ENCODE measurements at regions not wholly inside any gene's neighbourhood (a gene's known extent, or its start where the extent isn't known, plus 50 kb on each side); places are given as distances from the start of the nearest gene placed in this dataset.
"Not testable (repeated sequence)": the region's sequence is repeated elsewhere in the genome, so short reads cannot be mapped to it uniquely, and the experiment has no call there.

- DNase-seq = no peak
Measured at GRCh38 chr2:7841751-7842150, 840.1 kb upstream of the ID2 start.

- peak in 1 of 3 donors; percentile 14 for DNase-seq
Measured at GRCh38 chr2:7844414-7844965, 837.4 kb upstream of the ID2 start.

GRCh38 chr2:7845332-7845731, 836.5 kb upstream of the ID2 start:
- peak; percentile 6 to 94 (median 17) for DNase-seq

GRCh38 chr2:7846607-7847006, 835.2 kb upstream of the ID2 start:
- no peak for DNase-seq

GRCh38 chr2:7847321-7847720, 834.5 kb upstream of the ID2 start:
- no peak for DNase-seq

GRCh38 chr2:7849027-7849426, 832.8 kb upstream of the ID2 start:
- no peak for DNase-seq

- DNase-seq = no peak
Measured at GRCh38 chr2:7849531-7849930, 832.3 kb upstream of the ID2 start.

GRCh38 chr2:7852546-7852945, 829.3 kb upstream of the ID2 start:
- no peak for DNase-seq

GRCh38 chr2:7857904-7858303, 824.0 kb upstream of the ID2 start:
- DNase-seq = peak in 1 of 3 donors; percentile 83

- no peak for DNase-seq
Measured at GRCh38 chr2:7858624-7859023, 823.2 kb upstream of the ID2 start.

GRCh38 chr2:7860693-7861092, 821.2 kb upstream of the ID2 start:
- DNase-seq = no peak

GRCh38 chr2:7861910-7862702, 819.8 kb upstream of the ID2 start:
- no peak for DNase-seq

GRCh38 chr2:7866104-7866503, 815.8 kb upstream of the ID2 start:
- no peak for DNase-seq

GRCh38 chr2:7866825-7867224, 815.0 kb upstream of the ID2 start:
- DNase-seq = no peak

GRCh38 chr2:7867867-7868266, 814.0 kb upstream of the ID2 start:
- DNase-seq = no peak

GRCh38 chr2:7868836-7869235, 813.0 kb upstream of the ID2 start:
- no peak for DNase-seq

- DNase-seq = not testable (repeated sequence)
Measured at GRCh38 chr2:7876445-7876844, 805.4 kb upstream of the ID2 start.

GRCh38 chr2:7878266-7878665, 803.6 kb upstream of the ID2 start:
- DNase-seq = not testable (repeated sequence)

GRCh38 chr2:7878786-7879482, 802.9 kb upstream of the ID2 start:
- no peak for DNase-seq

GRCh38 chr2:7879483-7879835, 802.4 kb upstream of the ID2 start:
- DNase-seq = no peak

- DNase-seq = no peak
Measured at GRCh38 chr2:7880126-7880525, 801.7 kb upstream of the ID2 start.

GRCh38 chr2:7880566-7880965, 801.3 kb upstream of the ID2 start:
- no peak for DNase-seq

GRCh38 chr2:7881063-7881462, 800.8 kb upstream of the ID2 start:
- DNase-seq = no peak
